Trophoblast cell (in vitro differentiated cells and primary cell): ENCODE measurements at regions not wholly inside any gene's neighbourhood (a gene's known extent, or its start where the extent isn't known, plus 50 kb on each side); places are given as distances from the start of the nearest gene placed in this dataset.

Experiments used
- DNase-seq, 2 donors: peaks; one replicate each; pipeline ENCODE4 v3.0.0-alpha.2; 2016
- H2AFZ ChIP-seq: 2 replicates; pipeline ENCODE4 v1.6.1; 2013; ENCODE audit warnings: low read length, moderate library complexity, mild to moderate bottlenecking; ENCODE audit not compliant: insufficient read depth, poor library complexity
- H2AK5ac ChIP-seq: 2 replicates; pipeline ENCODE4 v1.6.1; 2013; ENCODE audit warnings: mild to moderate bottlenecking, low read length
- H2BK120ac ChIP-seq: 2 replicates; pipeline ENCODE4 v1.6.1; 2013; ENCODE audit warnings: low read length, mild to moderate bottlenecking, moderate library complexity; ENCODE audit not compliant: insufficient read depth, poor library complexity
- H2BK12ac ChIP-seq: 2 replicates; pipeline ENCODE4 v1.6.1; 2013; ENCODE audit warnings: mild to moderate bottlenecking, low read length, moderate library complexity
- H2BK5ac ChIP-seq: 2 replicates; pipeline ENCODE4 v1.6.1; 2013; ENCODE audit warnings: low read length, low read depth, moderate library complexity, mild to moderate bottlenecking; ENCODE audit not compliant: poor library complexity
- H3K14ac ChIP-seq: 2 replicates; pipeline ENCODE4 v1.6.1; 2013; ENCODE audit warnings: mild to moderate bottlenecking, low read length
- H3K18ac ChIP-seq: 2 replicates; pipeline ENCODE4 v1.6.1; 2013; ENCODE audit warnings: mild to moderate bottlenecking, low read length
- H3K23ac ChIP-seq: 2 replicates; pipeline ENCODE4 v1.6.1; 2013; ENCODE audit warnings: low read length
- H3K27ac ChIP-seq: 2 replicates; pipeline ENCODE4 v1.5.1; 2013; ENCODE audit warnings: low read depth, mild to moderate bottlenecking, inconsistent platforms, low read length, moderate library complexity
- H3K27me3 ChIP-seq: 2 replicates; pipeline ENCODE4 v1.6.1; 2013; ENCODE audit warnings: inconsistent platforms, mild to moderate bottlenecking, low read length, moderate library complexity; ENCODE audit not compliant: insufficient read depth
- H3K36me3 ChIP-seq, 2 experiments: 1 replicate in 1 of 2; 2 replicates in 1 of 2; pipeline ENCODE4 v1.6.1; 2013; ENCODE audit warnings: low read length in 2 of 2, mild to moderate bottlenecking in 2 of 2, moderate library complexity in 1 of 2; ENCODE audit not compliant: insufficient read depth in 2 of 2, control insufficient read depth in 1 of 2
- H3K4ac ChIP-seq: 2 replicates; pipeline ENCODE4 v1.6.1; 2013; ENCODE audit warnings: low read depth, mild to moderate bottlenecking, low read length, moderate library complexity
- H3K4me1 ChIP-seq, 2 experiments: 1 replicate in 1 of 2; 2 replicates in 1 of 2; pipeline ENCODE4 v1.6.1; 2013; ENCODE audit warnings: low read length in 2 of 2, mild to moderate bottlenecking in 2 of 2, moderate library complexity in 1 of 2; ENCODE audit not compliant: insufficient read depth in 2 of 2, control insufficient read depth in 1 of 2
- H3K4me2 ChIP-seq: 2 replicates; pipeline ENCODE4 v1.6.1; 2013; ENCODE audit warnings: inconsistent platforms, mild to moderate bottlenecking, low read length, moderate library complexity
- H3K4me3 ChIP-seq: 2 replicates; pipeline ENCODE4 v1.5.1; 2013; ENCODE audit warnings: mild to moderate bottlenecking, low read depth, low read length, inconsistent platforms
- H3K79me1 ChIP-seq: one replicate; pipeline ENCODE4 v1.6.1; 2013; ENCODE audit warnings: low read length
- H3K79me2 ChIP-seq: 2 replicates; pipeline ENCODE4 v1.6.1; 2013; ENCODE audit warnings: low read length, mild to moderate bottlenecking; ENCODE audit not compliant: control insufficient read depth, insufficient read depth, poor library complexity
- H3K9ac ChIP-seq: 2 replicates; pipeline ENCODE4 v1.6.1; 2013; ENCODE audit warnings: mild to moderate bottlenecking, low read length
- H3K9me3 ChIP-seq: 2 replicates; pipeline ENCODE4 v1.6.1; 2013; ENCODE audit warnings: low read depth, mild to moderate bottlenecking, control low read depth, inconsistent platforms, low read length; ENCODE audit not compliant: insufficient read depth
- H4K12ac ChIP-seq: 2 replicates; pipeline ENCODE4 v1.6.1; 2013; ENCODE audit warnings: low read depth, mild to moderate bottlenecking, low read length, moderate library complexity
- H4K8ac ChIP-seq: 2 replicates; pipeline ENCODE4 v1.6.1; 2013; ENCODE audit warnings: low read depth, mild to moderate bottlenecking, low read length, moderate library complexity
- H4K91ac ChIP-seq: one replicate; pipeline ENCODE4 v1.6.1; 2013; ENCODE audit warnings: low read depth, mild to moderate bottlenecking, low read length, moderate library complexity
- WGBS: extraction: QIAGEN DNeasy Blood & Tissue Kit; methylation state at CpG from one replicate; pipeline ENCODE4 v1.1.7; 2013; ENCODE audit warnings: missing lambda C conversion rate; ENCODE audit not compliant: insufficient read length, insufficient coverage; ENCODE audit errors: extremely low coverage; 5-methylcytosine and 5-hydroxymethylcytosine counted together

DNA sequence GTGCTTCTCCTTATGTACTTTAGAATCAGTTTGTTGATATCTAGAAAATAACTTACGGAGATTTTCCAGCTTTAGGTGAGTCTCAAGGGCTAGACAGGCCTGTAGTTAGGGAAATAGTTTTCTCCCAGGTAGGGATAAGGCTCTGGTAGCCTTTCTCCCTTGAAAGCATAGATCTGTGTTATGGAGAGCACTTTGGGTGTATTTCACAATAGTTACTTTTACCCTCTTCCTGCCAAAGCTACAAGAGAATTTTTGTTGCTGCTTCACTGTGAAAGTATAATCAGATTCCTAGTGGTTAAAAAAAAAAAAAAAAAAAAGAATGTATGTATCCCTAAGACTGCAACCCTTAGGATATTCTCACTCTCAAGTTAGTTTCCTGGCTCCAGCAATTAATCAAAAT, 267.5 kb downstream of the PIK3C3 start:
- H2BK5ac ChIP-seq = no peak overlapping the region
- H3K27ac ChIP-seq = no peak overlapping the region
- no peaks in the 10 kb centered on the region for H3K9me3 ChIP-seq
- H3K23ac ChIP-seq = no peak overlapping the region
- no peak for DNase-seq
- H3K14ac ChIP-seq = no peak overlapping the region
- no peaks in the 10 kb centered on the region for H3K27me3 ChIP-seq
- no peak overlapping the region for H3K18ac ChIP-seq
- H2AK5ac ChIP-seq = no peak overlapping the region
- H3K4me3 ChIP-seq = no peak overlapping the region
- H2BK120ac ChIP-seq = no peak overlapping the region
- H3K79me1 ChIP-seq = no peaks in the 10 kb centered on the region
- H3K4me2 ChIP-seq = no peak overlapping the region
- H2AFZ ChIP-seq = no peak overlapping the region
- no peak overlapping the region for H4K91ac ChIP-seq
- no peaks in the 10 kb centered on the region for H3K36me3 ChIP-seq
- no peak overlapping the region for H3K9ac ChIP-seq
- no peak overlapping the region for H4K8ac ChIP-seq
- H2BK12ac ChIP-seq = no peak overlapping the region
- H3K79me2 ChIP-seq = no peaks in the 10 kb centered on the region
- H4K12ac ChIP-seq = no peak overlapping the region
- WGBS = no CpG with 5 or more reads among the region's 1 CpG
- no peaks in the 10 kb centered on the region for H3K4me1 ChIP-seq
- H3K4ac ChIP-seq = no peak overlapping the region

DNA sequence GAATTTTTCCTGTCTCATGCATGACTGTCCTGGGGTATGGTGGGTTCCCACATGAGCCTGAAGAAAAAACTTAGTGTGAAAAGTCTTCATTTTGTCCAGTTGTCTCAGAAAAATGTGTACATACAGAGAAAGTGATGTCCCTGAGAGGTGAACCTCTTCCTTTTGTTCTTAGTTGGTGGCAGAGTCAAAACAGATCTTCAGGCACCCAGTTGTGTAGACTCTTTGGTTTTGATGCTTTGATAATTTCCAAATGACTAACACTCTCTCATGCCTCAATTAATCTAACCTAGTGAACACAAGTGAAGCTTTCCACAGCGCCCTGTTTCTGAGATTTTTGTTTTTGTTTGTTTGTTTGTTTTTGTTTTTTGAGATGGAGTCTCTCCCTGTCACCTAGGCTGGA, 273.5 kb downstream of the PIK3C3 start:
- WGBS = no CpG with 5 or more reads among the region's 1 CpG
- Histone ChIP-seq H3K18ac (no peak overlapping the region), H3K9ac (no peak overlapping the region), H2AFZ (no peak overlapping the region), H2BK5ac (no peak overlapping the region), H4K12ac (no peak overlapping the region), H2AK5ac (no peak overlapping the region), H3K23ac (no peak overlapping the region), H3K4me3 (no peak overlapping the region), H3K27ac (no peak overlapping the region), H3K9me3 (no peaks in the 10 kb centered on the region), H3K36me3 (no peaks in the 10 kb centered on the region), H3K4me1 (no peaks in the 10 kb centered on the region), H2BK120ac (no peak overlapping the region), H2BK12ac (no peak overlapping the region), H3K79me2 (no peaks in the 10 kb centered on the region), H3K4me2 (no peak overlapping the region), H3K4ac (no peak overlapping the region), H4K91ac (no peak overlapping the region), H3K79me1 (no peaks in the 10 kb centered on the region), H3K27me3 (no peaks in the 10 kb centered on the region), H4K8ac (no peak overlapping the region), H3K14ac (no peak overlapping the region)
- no peak for DNase-seq

- Histone ChIP-seq H3K79me2 (no peaks in the 10 kb centered on the region), H3K14ac (no peak overlapping the region), H2BK5ac (no peak overlapping the region), H3K9me3 (no peaks in the 10 kb centered on the region), H3K36me3 (no peaks in the 10 kb centered on the region), H3K27me3 (no peaks in the 10 kb centered on the region), H4K91ac (no peak overlapping the region), H4K8ac (no peak overlapping the region), H3K79me1 (no peaks in the 10 kb centered on the region), H4K12ac (no peak overlapping the region), H3K23ac (no peak overlapping the region), H2BK12ac (no peak overlapping the region), H2BK120ac (no peak overlapping the region), H3K9ac (no peak overlapping the region), H2AK5ac (no peak overlapping the region), H3K4me2 (no peak overlapping the region), H3K27ac (no peak overlapping the region), H3K4ac (no peak overlapping the region), H3K18ac (no peak overlapping the region), H2AFZ (no peak overlapping the region), H3K4me3 (no peak overlapping the region), H3K4me1 (no peaks in the 10 kb centered on the region)
- no CpG with 5 or more reads among the region's 2 CpGs for WGBS
- DNase-seq = no peak
Measured at GRCh38 chr18:42229211-42230210, 274.5 kb downstream of the PIK3C3 start.

GRCh38 chr18:42230636-42231035, 275.6 kb downstream of the PIK3C3 start:
- no peaks in the 10 kb centered on the region for H3K79me2 ChIP-seq

More at GRCh38 chr18:42230636-42231035, 275.6 kb downstream of the PIK3C3 start:
- H3K4me2 ChIP-seq = no peak overlapping the region
- no peak overlapping the region for H3K18ac ChIP-seq
- H3K9me3 ChIP-seq = no peaks in the 10 kb centered on the region
- H3K23ac ChIP-seq = no peak overlapping the region
- H3K9ac ChIP-seq = no peak overlapping the region
- no peak overlapping the region for H4K12ac ChIP-seq
- H3K4me3 ChIP-seq = no peak overlapping the region
- no peak overlapping the region for H3K14ac ChIP-seq
- H4K91ac ChIP-seq = no peak overlapping the region
- no peak overlapping the region for H3K27ac ChIP-seq
- no peak overlapping the region for H2AFZ ChIP-seq
- DNase-seq = no peak
- H2BK5ac ChIP-seq = no peak overlapping the region
- H3K4ac ChIP-seq = no peak overlapping the region
- no peaks in the 10 kb centered on the region for H3K36me3 ChIP-seq
- H2BK120ac ChIP-seq = no peak overlapping the region
- no peak overlapping the region for H4K8ac ChIP-seq
- H3K27me3 ChIP-seq = no peaks in the 10 kb centered on the region
- no peak overlapping the region for H2BK12ac ChIP-seq
- no peaks in the 10 kb centered on the region for H3K79me1 ChIP-seq
- no peaks in the 10 kb centered on the region for H3K4me1 ChIP-seq
- H2AK5ac ChIP-seq = no peak overlapping the region
- no CpG with 5 or more reads among the region's 2 CpGs for WGBS
